ENCODE measurements at regions not wholly inside any gene's neighbourhood (a gene's known extent, or its start where the extent isn't known, plus 50 kb on each side); places are given as distances from the start of the nearest gene placed in this dataset.

- peaks cover 0 to under 1% (median 0%) of the 10 kb centered on the region in 3 donors for H3K9me3 ChIP-seq (ENCODE audit: control extremely low read depth in 1 of 3, control insufficient read depth in 2 of 3, insufficient read depth in 1 of 3, low read length in 2 of 3)
- intact Hi-C loops (cut with micrococcal nuclease) = no loop called here
- peaks cover 3% of the 10 kb centered on the region for H3K9me3 Mint-ChIP-seq (ENCODE audit: insufficient read depth)
- H3K27me3 ChIP-seq (replicated peaks in 1 of 4; ENCODE audit: control extremely low read depth in 1 of 4, control insufficient read depth in 3 of 4, insufficient read depth in 4 of 4, low read length in 3 of 4) = no peaks in the 10 kb centered on the region
- TF ChIP-seq CTCF (IDR thresholded peaks at IDR 0.05) (no peak), EZH2 (IDR thresholded peaks at IDR 0.05; ENCODE audit: borderline replicate concordance, insufficient read depth, low read depth, low read length, poor library complexity, severe bottlenecking) (no peak)
- no peak overlapping the region for H3K27ac ChIP-seq (ENCODE audit: low read length in 2 of 2)
- no peaks in the 10 kb centered on the region for H3K27me3 Mint-ChIP-seq
- no peak for DNase-seq
- no peak overlapping the region for H3K4me2 ChIP-seq (replicated peaks; ENCODE audit: low read depth, low read length, poor library complexity, severe bottlenecking)
- no peaks in the 10 kb centered on the region for H3K4me1 Mint-ChIP-seq
- H3K36me3 ChIP-seq (replicated peaks in 1 of 2; ENCODE audit: control extremely low read depth in 1 of 2, control insufficient read depth in 1 of 2, extremely low read depth in 1 of 2, insufficient read depth in 2 of 2, low read length in 1 of 2) = no peaks in the 10 kb centered on the region
- no peak overlapping the region for H3K4me3 Mint-ChIP-seq
- H3K9ac ChIP-seq (ENCODE audit: low read length) = no peak overlapping the region
- H3K4me3 ChIP-seq (ENCODE audit: control extremely low read depth in 1 of 5, extremely low read depth in 1 of 5, insufficient read depth in 1 of 5, low read depth in 2 of 5, low read length in 4 of 5) = no peak overlapping the region
- H3K79me2 ChIP-seq (ENCODE audit: control insufficient read depth, insufficient read depth, low read length) = no peaks in the 10 kb centered on the region
- no peaks in the 10 kb centered on the region for H4K20me1 ChIP-seq (ENCODE audit: control insufficient read depth, insufficient read depth, low read length, poor library complexity, severe bottlenecking)
- ChIA-PET POLR2A (no interaction called here), CTCF (no interaction called here)
- no peak for ATAC-seq (ENCODE audit: low read depth)
- no CpG with 5 or more reads among the region's 2 CpGs for WGBS (ENCODE audit: insufficient coverage)
- no peak overlapping the region for H2AFZ ChIP-seq (ENCODE audit: insufficient read depth, low read depth, low read length, poor library complexity, severe bottlenecking)
- H3K4me1 ChIP-seq (ENCODE audit: control insufficient read depth in 2 of 2, insufficient read depth in 2 of 2, low read length in 2 of 2) = no peaks in the 10 kb centered on the region
- no peak overlapping the region for H3K27ac Mint-ChIP-seq
These were observed 183.4 kb upstream of the NBEA start for GRCh38 chr13:34758628-34759027.

GRCh38 chr13:34762312-34762711, 179.8 kb upstream of the NBEA start:
- H3K27ac Mint-ChIP-seq = no peak overlapping the region
- CTCF ChIA-PET = no interaction called here
- no peaks in the 10 kb centered on the region for H4K20me1 ChIP-seq (ENCODE audit: control insufficient read depth, insufficient read depth, low read length, poor library complexity, severe bottlenecking)
- H2AFZ ChIP-seq (ENCODE audit: insufficient read depth, low read depth, low read length, poor library complexity, severe bottlenecking) = no peak overlapping the region
- no peaks in the 10 kb centered on the region for H3K27me3 Mint-ChIP-seq
- H3K4me1 ChIP-seq (ENCODE audit: control insufficient read depth in 2 of 2, insufficient read depth in 2 of 2, low read length in 2 of 2) = no peaks in the 10 kb centered on the region
- H3K36me3 ChIP-seq (replicated peaks in 1 of 2; ENCODE audit: control extremely low read depth in 1 of 2, control insufficient read depth in 1 of 2, extremely low read depth in 1 of 2, insufficient read depth in 2 of 2, low read length in 1 of 2) = no peaks in the 10 kb centered on the region
- ATAC-seq (ENCODE audit: low read depth) = no peak
- H3K27me3 ChIP-seq (replicated peaks in 1 of 4; ENCODE audit: control extremely low read depth in 1 of 4, control insufficient read depth in 3 of 4, insufficient read depth in 4 of 4, low read length in 3 of 4) = no peaks in the 10 kb centered on the region
- H3K27ac ChIP-seq (ENCODE audit: low read length in 2 of 2) = no peak overlapping the region
- POLR2A ChIA-PET = no interaction called here
- no peaks in the 10 kb centered on the region for H3K79me2 ChIP-seq (ENCODE audit: control insufficient read depth, insufficient read depth, low read length)
- H3K4me2 ChIP-seq (replicated peaks; ENCODE audit: low read depth, low read length, poor library complexity, severe bottlenecking) = no peak overlapping the region
- no peaks in the 10 kb centered on the region for H3K4me1 Mint-ChIP-seq
- H3K9me3 ChIP-seq (ENCODE audit: control extremely low read depth in 1 of 3, control insufficient read depth in 2 of 3, insufficient read depth in 1 of 3, low read length in 2 of 3) = no peaks in the 10 kb centered on the region
- H3K9me3 Mint-ChIP-seq (ENCODE audit: insufficient read depth) = peaks cover 3% of the 10 kb centered on the region
- intact Hi-C loops (cut with micrococcal nuclease) = no loop called here
- H3K4me3 ChIP-seq (ENCODE audit: control extremely low read depth in 1 of 5, extremely low read depth in 1 of 5, insufficient read depth in 1 of 5, low read depth in 2 of 5, low read length in 4 of 5) = no peak overlapping the region
- no peak for TF ChIP-seq EZH2 (IDR thresholded peaks at IDR 0.05; ENCODE audit: borderline replicate concordance, insufficient read depth, low read depth, low read length, poor library complexity, severe bottlenecking)
- TF ChIP-seq CTCF (IDR thresholded peaks at IDR 0.05) = no peak
- DNase-seq = no peak
- no peak overlapping the region for H3K9ac ChIP-seq (ENCODE audit: low read length)
- no CpG with 5 or more reads among the region's 2 CpGs for WGBS (ENCODE audit: insufficient coverage)
- H3K4me3 Mint-ChIP-seq = no peak overlapping the region
